Epithelial cell of esophagus (primary cell): ENCODE measurements at regions not wholly inside any gene's neighbourhood (a gene's known extent, or its start where the extent isn't known, plus 50 kb on each side); places are given as distances from the start of the nearest gene placed in this dataset.
A peak's percentile ranks its signal among the peaks of the same experiment; 100 is the strongest.

Experiments
- DNase-seq: peaks from one replicate; pipeline ENCODE4 v3.0.0; 2010; ENCODE audit warnings: low read depth
- H3K4me3 ChIP-seq: 2 replicates; pipeline ENCODE4 v1.5.1; 2011; ENCODE audit warnings: mild to moderate bottlenecking, low read length, control low read depth
- TF ChIP-seq, protein P1 (sequence below): IDR thresholded peaks from 2 replicates; pipeline ENCODE4 v1.5.1; 2011; ENCODE audit warnings: low read depth, mild to moderate bottlenecking, low read length, control low read depth, inconsistent platforms; ENCODE audit not compliant: insufficient read depth; ENCODE audit errors: missing control alignments

DNA sequence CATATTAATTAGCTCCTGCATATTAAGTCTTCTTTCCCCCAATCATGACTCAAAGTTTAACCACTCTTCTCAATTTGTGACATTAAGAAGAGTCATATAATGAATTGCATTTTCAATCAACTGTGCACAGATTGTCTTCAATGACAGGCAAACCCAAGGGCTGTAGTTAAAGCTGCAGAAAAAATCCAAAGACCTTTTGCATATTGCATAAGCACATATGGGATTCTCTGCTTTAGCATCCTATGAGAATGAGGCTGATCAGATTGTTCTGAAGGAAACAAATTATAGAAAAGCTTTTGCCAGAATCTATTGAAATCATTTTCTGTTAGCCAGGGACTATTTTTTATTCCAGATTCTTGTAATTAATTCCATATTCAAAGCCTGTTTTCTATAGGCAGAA is 112.3 kb downstream of the FAM170A start:
- H3K4me3 ChIP-seq = no peak overlapping the region
- DNase-seq = no peak
- TF ChIP-seq, protein P1, sequence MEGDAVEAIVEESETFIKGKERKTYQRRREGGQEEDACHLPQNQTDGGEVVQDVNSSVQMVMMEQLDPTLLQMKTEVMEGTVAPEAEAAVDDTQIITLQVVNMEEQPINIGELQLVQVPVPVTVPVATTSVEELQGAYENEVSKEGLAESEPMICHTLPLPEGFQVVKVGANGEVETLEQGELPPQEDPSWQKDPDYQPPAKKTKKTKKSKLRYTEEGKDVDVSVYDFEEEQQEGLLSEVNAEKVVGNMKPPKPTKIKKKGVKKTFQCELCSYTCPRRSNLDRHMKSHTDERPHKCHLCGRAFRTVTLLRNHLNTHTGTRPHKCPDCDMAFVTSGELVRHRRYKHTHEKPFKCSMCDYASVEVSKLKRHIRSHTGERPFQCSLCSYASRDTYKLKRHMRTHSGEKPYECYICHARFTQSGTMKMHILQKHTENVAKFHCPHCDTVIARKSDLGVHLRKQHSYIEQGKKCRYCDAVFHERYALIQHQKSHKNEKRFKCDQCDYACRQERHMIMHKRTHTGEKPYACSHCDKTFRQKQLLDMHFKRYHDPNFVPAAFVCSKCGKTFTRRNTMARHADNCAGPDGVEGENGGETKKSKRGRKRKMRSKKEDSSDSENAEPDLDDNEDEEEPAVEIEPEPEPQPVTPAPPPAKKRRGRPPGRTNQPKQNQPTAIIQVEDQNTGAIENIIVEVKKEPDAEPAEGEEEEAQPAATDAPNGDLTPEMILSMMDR = no peak

DNA sequence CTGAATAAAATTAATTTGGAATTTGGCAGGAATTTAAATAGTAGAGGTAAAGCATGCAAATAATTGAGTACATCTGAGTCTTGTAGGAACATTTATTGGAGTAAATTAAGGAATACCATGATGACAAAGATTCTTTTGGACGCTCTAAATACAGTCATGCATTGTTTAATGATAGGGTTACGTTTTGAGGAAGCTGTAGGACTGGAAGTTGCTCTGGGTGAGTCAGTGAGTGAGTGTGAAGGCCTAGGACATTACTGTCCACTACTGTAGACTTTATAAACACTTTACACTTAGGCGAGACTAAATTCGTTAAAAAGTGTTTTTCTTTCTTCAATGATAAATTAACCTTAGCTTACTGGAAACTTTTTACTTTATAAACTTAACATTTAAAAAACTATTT is 113.0 kb downstream of the FAM170A start:
- DNase-seq = peak; percentile 72
- H3K4me3 ChIP-seq = no peak overlapping the region
- TF ChIP-seq, protein P1 = no peak

DNA sequence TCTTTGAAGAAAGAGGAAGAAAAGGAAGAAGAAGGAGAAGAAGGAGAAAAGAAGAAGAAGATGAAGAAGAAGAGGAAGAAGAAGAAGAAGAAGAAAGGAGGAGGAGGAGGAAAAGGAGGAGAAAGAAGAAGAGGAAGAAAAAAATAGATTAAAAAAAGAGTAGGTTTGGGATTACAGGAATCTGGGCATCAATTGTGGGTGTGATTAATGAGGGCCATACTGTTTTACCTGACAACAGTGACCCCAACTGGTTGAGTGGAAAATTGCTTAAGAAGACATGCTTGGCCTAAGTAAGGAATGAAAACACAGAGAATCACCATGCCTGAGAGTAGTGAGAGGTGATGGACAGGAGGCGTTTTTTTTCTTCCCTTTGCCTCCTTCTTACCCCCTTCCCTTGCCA is 114.6 kb downstream of the FAM170A start:
- TF ChIP-seq, protein P1 = peak; percentile 67
- DNase-seq = peak; percentile 84

DNA sequence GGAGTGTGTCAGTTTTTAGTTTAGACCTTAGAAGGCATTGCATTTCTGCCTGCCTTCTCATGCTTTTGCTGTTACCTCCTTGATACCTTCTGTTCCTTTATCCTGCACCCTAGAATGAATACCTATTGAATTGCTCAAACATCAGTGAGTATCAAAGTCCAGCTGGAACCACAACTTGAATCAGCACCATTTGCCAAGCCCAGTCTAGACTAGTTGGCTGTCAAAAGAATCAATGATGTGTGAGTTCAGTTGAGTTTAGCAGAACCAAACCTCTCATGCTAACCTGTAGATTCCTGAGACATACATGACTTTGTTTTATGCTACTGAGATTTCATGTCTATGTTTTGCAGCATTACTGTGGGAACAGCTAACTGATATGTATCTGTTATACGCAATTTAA is 116.6 kb downstream of the FAM170A start:
- TF ChIP-seq, protein P1 = no peak
- peak; percentile 91 for DNase-seq
- H3K4me3 ChIP-seq = no peak overlapping the region

More for the DNA sequence above, 114.6 kb downstream of the FAM170A start:
- no peak overlapping the region for H3K4me3 ChIP-seq

DNA sequence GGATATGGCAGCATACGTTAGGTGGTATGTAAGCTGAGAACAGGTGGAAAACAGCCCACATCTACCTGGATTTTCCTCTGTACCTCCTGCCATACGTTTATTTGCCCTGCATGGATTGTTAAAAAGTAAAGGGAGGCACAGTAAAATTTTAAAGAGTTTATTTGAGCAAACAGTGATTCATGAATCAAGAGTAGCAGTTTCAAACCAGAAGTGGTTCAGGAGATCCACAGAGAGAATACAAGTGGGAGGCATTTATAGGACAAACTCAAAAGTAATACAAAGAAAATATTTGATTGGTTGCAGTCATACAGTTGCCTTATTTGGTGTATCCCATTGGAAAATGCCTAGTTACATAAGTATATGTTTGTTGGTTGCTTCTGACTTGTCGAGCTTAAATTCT is 117.6 kb downstream of the FAM170A start:
- TF ChIP-seq, protein P1 = no peak
- H3K4me3 ChIP-seq = no peak overlapping the region
- no peak for DNase-seq

DNA sequence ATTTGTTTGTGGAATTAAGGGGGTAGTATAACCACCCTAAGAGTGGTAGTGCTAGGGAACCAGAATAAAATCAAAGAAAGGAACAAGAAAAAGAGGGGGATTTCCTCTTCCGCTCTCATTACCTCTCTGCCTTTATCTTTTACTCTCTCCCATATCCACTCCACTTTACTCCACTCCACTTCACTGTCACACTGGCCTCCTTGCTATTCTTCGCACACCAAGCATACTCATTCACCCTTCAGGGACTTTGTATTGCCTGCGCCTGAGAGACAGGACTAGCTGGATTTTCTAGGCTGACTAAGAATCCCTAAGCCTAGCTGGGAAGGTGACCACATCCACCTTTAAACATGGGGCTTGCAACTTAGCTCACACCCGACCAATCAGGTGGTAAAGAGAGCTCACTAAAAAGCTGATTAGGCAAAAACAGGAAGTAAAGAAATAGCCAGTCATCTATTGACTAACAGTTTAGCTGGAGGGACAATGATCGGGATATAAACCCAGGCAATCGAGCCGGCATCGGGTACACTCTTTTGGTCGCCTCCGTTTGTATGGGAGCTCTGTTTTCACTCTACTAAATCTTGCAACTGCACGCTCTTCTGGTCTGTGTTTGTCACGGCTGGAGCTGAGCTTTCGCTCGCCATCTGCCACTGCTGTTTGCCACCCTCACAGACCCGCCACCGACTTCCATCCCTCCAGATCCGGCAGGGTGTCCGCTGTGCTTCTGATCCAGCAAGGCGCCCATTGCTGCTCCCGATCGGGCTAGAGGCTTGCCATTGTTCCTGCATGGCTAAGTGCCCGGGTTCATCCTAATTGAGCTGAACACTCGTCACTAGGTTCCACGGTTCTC is 121.8 kb downstream of the FAM170A start:
- peak overlapping the region; percentile 9 for H3K4me3 ChIP-seq
- TF ChIP-seq, protein P1 = no peak
- DNase-seq = peak; percentile 82

GRCh38 chr5:119751734-119752094 is 122.4 kb downstream of the FAM170A start:
- TF ChIP-seq, protein P1 = no peak
- no peak for DNase-seq
- H3K4me3 ChIP-seq = no peak overlapping the region
